Peyer's patch (tissue), 4 donors: ENCODE measurements at regions not wholly inside any gene's neighbourhood (a gene's known extent, or its start where the extent isn't known, plus 50 kb on each side); places are given as distances from the start of the nearest gene placed in this dataset.

Experiments used
- DNase-seq, 3 donors: peaks; one replicate each; pipeline ENCODE4 v3.0.0-alpha.2; 2017 to 2019
- H3K27ac ChIP-seq, 4 donors: fragments of 200-600 bp; sonication (generic); one replicate each; pipeline ENCODE4 v1.5.1; 2016 to 2019
- H3K27me3 ChIP-seq, 2 donors: fragments of 200-600 bp; sonication (generic); one replicate each; pipeline ENCODE4 v1.5.1; 2019
- H3K36me3 ChIP-seq, 3 donors: fragments of 200-600 bp; sonication (generic); one replicate each; pipeline ENCODE4 v1.5.1; 2016 to 2019
- H3K4me1 ChIP-seq, 4 donors: fragments of 200-600 bp; sonication (generic); one replicate each; pipeline ENCODE4 v1.5.1; 2016 to 2019
- H3K4me3 ChIP-seq, 4 donors: fragments of 200-600 bp; sonication (generic); 1 replicate in 3 of 4; 2 replicates in 1 of 4; pipeline ENCODE4 v1.5.1; 2016 to 2019; ENCODE audit warnings: mild to moderate bottlenecking in 1 of 4
- H3K9me3 ChIP-seq, 4 donors: fragments of 200-600 bp; sonication (generic); one replicate each; pipeline ENCODE4 v1.5.1; 2016 to 2019; ENCODE audit warnings: mild to moderate bottlenecking in 1 of 4
- POLR2A ChIP-seq, 2 donors: fragments of 450-650 bp; IDR thresholded peaks; one replicate each; pipeline ENCODE4 v1.5.1; 2017; ENCODE audit warnings: antibody characterized with exemption in 2 of 2, mild to moderate bottlenecking in 2 of 2, moderate library complexity in 2 of 2
- TF ChIP-seq, protein P1 (sequence below), 6 experiments: fragments of 450-650 bp in 4 of 6; fragments of 200-600 bp in 2 of 6; sonication (generic) in 1 of 6; IDR thresholded peaks; one replicate each; pipeline ENCODE4 v1.5.1; 2017 to 2019; ENCODE audit warnings: antibody characterized with exemption in 6 of 6, mild to moderate bottlenecking in 3 of 6, moderate library complexity in 1 of 6

DNA sequence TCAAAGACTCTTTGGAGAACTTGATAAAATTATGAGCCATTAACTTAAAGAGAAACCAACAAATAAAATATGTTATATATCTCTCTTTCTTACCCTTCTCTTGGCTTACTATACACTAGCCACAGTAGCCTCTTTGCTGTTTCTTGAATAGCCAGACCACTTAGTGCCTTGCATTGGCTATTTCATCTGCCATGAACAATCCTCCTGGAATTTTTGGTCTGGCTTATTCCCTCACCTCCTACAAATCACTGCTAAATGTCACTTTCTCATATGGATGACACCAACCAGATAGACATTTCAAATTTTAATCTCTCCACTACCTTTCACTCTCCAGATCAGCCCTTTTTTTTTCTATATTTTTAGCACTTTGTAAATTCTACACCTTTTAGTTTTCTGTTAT, 1581.7 kb downstream of the EFNA5 start:
- no peaks in the 10 kb centered on the region for H3K36me3 ChIP-seq
- no peak for TF ChIP-seq POLR2A (IDR thresholded peaks at IDR 0.05)
- TF ChIP-seq, protein P1, sequence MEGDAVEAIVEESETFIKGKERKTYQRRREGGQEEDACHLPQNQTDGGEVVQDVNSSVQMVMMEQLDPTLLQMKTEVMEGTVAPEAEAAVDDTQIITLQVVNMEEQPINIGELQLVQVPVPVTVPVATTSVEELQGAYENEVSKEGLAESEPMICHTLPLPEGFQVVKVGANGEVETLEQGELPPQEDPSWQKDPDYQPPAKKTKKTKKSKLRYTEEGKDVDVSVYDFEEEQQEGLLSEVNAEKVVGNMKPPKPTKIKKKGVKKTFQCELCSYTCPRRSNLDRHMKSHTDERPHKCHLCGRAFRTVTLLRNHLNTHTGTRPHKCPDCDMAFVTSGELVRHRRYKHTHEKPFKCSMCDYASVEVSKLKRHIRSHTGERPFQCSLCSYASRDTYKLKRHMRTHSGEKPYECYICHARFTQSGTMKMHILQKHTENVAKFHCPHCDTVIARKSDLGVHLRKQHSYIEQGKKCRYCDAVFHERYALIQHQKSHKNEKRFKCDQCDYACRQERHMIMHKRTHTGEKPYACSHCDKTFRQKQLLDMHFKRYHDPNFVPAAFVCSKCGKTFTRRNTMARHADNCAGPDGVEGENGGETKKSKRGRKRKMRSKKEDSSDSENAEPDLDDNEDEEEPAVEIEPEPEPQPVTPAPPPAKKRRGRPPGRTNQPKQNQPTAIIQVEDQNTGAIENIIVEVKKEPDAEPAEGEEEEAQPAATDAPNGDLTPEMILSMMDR (IDR thresholded peaks at IDR 0.05), result no peak
- no peak overlapping the region for H3K27ac ChIP-seq
- H3K4me3 ChIP-seq, result no peak overlapping the region
- no peaks in the 10 kb centered on the region for H3K27me3 ChIP-seq
- H3K9me3 ChIP-seq, result no peaks in the 10 kb centered on the region
- DNase-seq, result no peak
- no peaks in the 10 kb centered on the region for H3K4me1 ChIP-seq

DNA sequence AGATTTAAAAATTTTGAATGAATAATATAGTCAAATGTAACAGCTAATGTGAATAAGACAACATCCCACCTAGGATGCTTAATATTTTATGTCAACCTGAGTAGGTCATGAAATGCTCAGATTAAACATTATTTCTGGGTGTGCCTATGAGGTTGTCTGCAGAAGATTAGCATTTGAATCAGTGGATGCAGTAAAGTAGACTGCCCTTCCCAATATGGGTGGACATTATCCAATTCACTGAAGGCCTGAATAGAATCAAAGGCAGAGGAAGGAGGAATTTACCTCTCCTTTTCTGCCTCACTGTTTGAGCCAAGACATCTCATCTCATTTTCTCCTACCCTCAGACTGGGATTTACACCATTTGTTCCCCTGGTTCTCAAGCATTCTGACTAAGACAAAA, 1582.3 kb downstream of the EFNA5 start:
- DNase-seq, result no peak
- Histone ChIP-seq H3K27ac (no peak overlapping the region), H3K4me1 (no peaks in the 10 kb centered on the region), H3K9me3 (no peaks in the 10 kb centered on the region), H3K36me3 (no peaks in the 10 kb centered on the region), H3K27me3 (no peaks in the 10 kb centered on the region), H3K4me3 (no peak overlapping the region)
- no peak for TF ChIP-seq POLR2A (IDR thresholded peaks at IDR 0.05)
- TF ChIP-seq, protein P1 (IDR thresholded peaks at IDR 0.05), result no peak

DNA sequence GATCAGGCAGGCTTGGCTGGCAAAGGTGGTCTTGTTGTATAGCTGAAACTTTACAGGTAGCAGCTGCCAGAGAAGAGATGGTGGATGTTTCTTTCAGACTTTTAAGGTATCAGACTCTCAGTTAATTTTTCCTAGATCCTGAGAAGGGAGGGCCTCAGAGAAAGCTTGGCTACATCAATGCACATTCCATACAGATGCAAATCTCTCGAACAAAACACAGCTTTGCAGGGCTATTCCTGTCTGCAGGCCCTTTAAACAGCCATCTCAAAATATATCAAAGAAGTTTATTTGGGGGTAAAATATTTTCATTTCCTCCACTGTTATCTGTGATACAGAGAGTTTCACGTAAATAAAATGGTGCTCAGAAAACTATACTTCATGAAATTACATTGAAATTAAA, 1584.4 kb downstream of the EFNA5 start:
- Histone ChIP-seq H3K36me3 (no peaks in the 10 kb centered on the region), H3K4me3 (no peak overlapping the region), H3K27ac (no peak overlapping the region), H3K27me3 (no peaks in the 10 kb centered on the region), H3K9me3 (no peaks in the 10 kb centered on the region), H3K4me1 (no peaks in the 10 kb centered on the region)
- DNase-seq, result no peak
- TF ChIP-seq, protein P1 (IDR thresholded peaks at IDR 0.05), result no peak
- TF ChIP-seq POLR2A (IDR thresholded peaks at IDR 0.05), result no peak

DNA sequence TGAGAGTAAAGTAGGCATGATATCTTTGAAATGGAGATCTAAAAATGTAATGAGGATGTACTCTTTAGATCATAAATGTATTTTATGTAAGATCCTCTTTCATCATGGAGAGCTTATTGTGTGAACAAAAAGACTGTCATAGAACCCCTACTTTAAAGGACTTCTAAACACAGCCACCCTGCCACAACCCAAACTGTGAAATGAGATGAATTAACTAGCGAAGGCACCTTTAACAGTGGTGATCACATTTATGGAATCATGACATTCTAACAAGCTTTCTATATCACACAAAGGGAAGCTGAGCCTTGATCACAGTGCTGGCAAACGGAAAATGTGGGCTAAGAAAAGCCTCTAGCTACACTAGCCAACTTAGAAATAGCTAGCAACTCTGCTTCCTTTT, 1585.2 kb downstream of the EFNA5 start:
- Histone ChIP-seq H3K27me3 (no peaks in the 10 kb centered on the region), H3K9me3 (no peaks in the 10 kb centered on the region), H3K36me3 (no peaks in the 10 kb centered on the region), H3K4me1 (no peaks in the 10 kb centered on the region), H3K4me3 (no peak overlapping the region), H3K27ac (no peak overlapping the region)
- no peak for TF ChIP-seq POLR2A (IDR thresholded peaks at IDR 0.05)
- TF ChIP-seq, protein P1 (IDR thresholded peaks at IDR 0.05), result no peak
- no peak for DNase-seq

DNA sequence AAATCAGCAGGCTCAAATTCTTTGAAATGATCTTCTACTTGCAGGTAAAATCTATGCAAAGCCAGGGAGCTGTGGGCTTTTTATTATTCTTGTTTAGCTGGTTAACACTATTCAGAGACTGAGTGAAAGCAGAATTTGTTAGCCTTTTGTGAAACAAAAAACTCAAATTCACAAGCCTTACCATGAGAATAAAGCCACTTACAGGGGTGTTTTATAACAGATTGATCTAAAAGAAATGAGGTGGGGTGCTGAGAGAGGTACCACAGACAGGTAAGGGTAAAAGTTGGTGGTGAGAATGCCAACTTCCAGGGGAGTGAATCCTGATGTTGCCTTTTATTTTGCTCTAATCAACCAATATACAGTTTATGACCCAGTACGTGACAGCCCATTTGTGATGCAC, 1585.6 kb downstream of the EFNA5 start:
- DNase-seq, result no peak
- Histone ChIP-seq H3K4me3 (no peak overlapping the region), H3K27me3 (no peaks in the 10 kb centered on the region), H3K27ac (no peak overlapping the region), H3K36me3 (no peaks in the 10 kb centered on the region), H3K4me1 (no peaks in the 10 kb centered on the region), H3K9me3 (no peaks in the 10 kb centered on the region)
- no peak for TF ChIP-seq POLR2A (IDR thresholded peaks at IDR 0.05)
- TF ChIP-seq, protein P1 (IDR thresholded peaks at IDR 0.05), result no peak

DNA sequence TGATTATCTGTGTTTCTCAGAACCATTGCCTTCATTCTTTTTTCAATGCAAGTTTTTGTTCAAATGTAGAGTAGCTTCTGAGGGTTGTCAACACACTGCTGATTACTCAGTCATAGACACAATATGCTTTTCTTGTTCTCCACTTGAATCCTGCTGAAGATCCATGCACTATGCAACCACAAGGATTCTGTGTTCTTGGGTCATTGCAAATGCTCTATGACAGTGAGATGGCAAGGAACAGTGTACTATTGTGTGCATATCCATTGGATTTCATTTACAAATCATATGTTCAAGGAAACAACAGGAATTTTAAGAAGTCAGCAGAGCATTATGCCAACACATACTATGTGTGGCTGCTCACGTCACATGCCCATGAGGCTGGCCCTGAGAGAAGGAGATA, 1590.2 kb downstream of the EFNA5 start:
- TF ChIP-seq POLR2A (IDR thresholded peaks at IDR 0.05), result no peak
- TF ChIP-seq, protein P1 (IDR thresholded peaks at IDR 0.05), result no peak

More for the DNA sequence above, 1590.2 kb downstream of the EFNA5 start:
- DNase-seq, result no peak
- Histone ChIP-seq H3K27me3 (no peaks in the 10 kb centered on the region), H3K4me3 (no peak overlapping the region), H3K4me1 (no peaks in the 10 kb centered on the region), H3K36me3 (no peaks in the 10 kb centered on the region), H3K9me3 (no peaks in the 10 kb centered on the region), H3K27ac (no peak overlapping the region)
